ENCODE measurements at regions not wholly inside any gene's neighbourhood (a gene's known extent, or its start where the extent isn't known, plus 50 kb on each side); places are given as distances from the start of the nearest gene placed in this dataset.

DNA sequence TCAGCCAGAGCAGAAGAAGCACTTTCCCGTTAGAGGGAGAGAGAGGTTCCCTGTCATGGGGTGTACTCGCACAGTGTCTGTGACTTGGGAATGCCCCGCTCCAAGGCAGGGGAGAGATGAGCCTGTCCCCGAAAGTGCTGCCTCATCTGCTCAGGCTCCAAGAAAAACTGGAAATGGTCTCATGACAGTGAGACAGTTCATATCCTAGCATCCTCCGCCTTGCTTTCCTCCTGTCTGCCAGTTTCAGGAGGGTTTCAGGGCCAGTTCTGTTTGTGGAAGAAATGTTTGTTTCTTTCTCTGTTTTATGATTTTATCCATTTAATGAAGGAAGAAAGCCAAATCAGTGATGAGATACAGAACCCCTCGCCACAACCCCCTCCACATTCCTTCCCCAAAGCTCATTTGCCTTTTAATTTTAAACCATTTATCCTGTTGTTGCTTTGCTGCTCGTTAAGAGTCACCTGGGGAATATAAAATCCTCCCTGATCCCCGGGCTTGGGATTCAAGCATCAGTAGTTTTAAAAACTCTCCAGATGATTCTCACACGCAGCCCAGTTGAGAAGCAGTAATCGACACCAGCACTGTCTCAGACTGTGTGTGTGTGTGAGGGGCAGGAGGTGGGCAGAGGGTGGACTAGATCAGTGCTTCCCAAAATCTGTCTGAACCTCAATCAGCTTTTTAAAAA is 144.6 kb upstream of the UBL3 start:
- Histone ChIP-seq H3K36me3 (no peaks in the 10 kb centered on the region), H3K9me3 (no peaks in the 10 kb centered on the region), H3K27me3 (no peaks in the 10 kb centered on the region), H3K4me3 (no peak overlapping the region), H3K4me1 (no peaks in the 10 kb centered on the region), H3K27ac (no peak overlapping the region)
- TF ChIP-seq, protein P1, sequence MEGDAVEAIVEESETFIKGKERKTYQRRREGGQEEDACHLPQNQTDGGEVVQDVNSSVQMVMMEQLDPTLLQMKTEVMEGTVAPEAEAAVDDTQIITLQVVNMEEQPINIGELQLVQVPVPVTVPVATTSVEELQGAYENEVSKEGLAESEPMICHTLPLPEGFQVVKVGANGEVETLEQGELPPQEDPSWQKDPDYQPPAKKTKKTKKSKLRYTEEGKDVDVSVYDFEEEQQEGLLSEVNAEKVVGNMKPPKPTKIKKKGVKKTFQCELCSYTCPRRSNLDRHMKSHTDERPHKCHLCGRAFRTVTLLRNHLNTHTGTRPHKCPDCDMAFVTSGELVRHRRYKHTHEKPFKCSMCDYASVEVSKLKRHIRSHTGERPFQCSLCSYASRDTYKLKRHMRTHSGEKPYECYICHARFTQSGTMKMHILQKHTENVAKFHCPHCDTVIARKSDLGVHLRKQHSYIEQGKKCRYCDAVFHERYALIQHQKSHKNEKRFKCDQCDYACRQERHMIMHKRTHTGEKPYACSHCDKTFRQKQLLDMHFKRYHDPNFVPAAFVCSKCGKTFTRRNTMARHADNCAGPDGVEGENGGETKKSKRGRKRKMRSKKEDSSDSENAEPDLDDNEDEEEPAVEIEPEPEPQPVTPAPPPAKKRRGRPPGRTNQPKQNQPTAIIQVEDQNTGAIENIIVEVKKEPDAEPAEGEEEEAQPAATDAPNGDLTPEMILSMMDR (IDR thresholded peaks at IDR 0.05) = no peak
- intact Hi-C loops (cut with DNase I) = no loop called here
- DNase-seq (no peak), ATAC-seq (no peak)

DNA sequence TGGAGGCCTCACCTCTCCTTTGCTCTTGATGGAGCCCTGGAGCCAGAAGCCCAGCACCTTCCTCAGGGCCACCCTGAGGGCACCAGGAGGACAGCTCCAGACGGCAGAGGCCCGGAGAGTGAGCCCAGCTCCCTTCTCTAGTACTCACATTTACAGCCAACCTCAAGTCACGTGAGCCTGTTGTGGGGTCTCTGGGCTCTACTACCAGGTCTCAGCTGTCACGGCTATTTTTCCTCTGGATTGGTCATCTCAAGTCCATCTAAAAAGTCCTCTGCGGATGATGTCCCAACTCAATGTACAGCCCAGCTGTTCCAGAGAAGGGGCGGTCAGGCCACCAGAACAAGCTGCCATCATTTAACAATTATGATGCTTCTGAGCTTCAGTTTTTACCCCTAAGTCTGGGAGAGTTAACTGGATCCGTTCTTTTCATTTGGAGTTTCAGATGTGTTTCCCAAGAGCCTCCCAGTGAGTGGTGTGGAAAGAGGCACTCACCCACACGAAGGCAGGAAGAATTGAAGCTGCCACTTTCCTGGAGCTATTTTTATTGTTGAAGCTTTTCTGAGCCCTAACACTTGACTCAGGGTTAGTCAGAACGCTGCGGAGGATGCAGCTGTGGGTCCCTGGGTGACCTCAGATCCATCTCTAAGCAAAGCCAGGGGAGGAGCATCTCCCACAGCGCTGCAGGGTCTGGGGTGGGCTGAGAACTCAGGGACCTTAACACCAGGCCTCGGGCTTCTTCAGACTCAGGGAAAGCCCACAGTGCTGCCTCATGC is 143.5 kb upstream of the UBL3 start:
- no peak for DNase-seq
- no peaks in the 10 kb centered on the region for H3K36me3 ChIP-seq
- no peaks in the 10 kb centered on the region for H3K4me1 ChIP-seq
- H3K27ac ChIP-seq = no peak overlapping the region
- no peaks in the 10 kb centered on the region for H3K9me3 ChIP-seq
- ATAC-seq = no peak
- H3K27me3 ChIP-seq = no peaks in the 10 kb centered on the region
- TF ChIP-seq, protein P1 (IDR thresholded peaks at IDR 0.05) = no peak
- intact Hi-C loops (cut with DNase I) = no loop called here
- H3K4me3 ChIP-seq = no peak overlapping the region

DNA sequence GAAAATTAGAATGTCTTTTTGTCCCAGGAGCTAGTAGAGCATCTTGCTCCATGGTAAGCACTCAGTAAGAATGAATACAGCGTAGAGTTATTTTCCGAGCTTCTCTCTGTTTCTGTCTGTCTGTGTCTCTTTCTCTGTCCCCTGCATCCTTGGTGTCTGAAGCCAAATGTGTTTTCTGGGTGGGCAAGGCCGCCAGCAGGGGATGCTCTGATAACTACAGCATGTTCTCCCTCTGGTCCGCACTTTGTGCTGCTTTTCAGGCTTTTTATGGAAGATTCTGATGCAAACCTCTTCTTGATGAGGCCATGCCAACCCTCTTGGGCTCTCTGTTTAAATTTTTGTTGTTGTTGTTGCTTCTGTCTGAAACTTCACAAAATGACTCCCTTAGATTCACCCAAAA is 142.8 kb upstream of the UBL3 start:
- no peak for ATAC-seq
- intact Hi-C loops (cut with DNase I) = no loop called here
- no peaks in the 10 kb centered on the region for H3K27me3 ChIP-seq
- DNase-seq = no peak
- H3K36me3 ChIP-seq = no peaks in the 10 kb centered on the region
- TF ChIP-seq, protein P1 (IDR thresholded peaks at IDR 0.05) = no peak
- H3K4me1 ChIP-seq = no peaks in the 10 kb centered on the region
- no peak overlapping the region for H3K4me3 ChIP-seq
- no peaks in the 10 kb centered on the region for H3K9me3 ChIP-seq
- H3K27ac ChIP-seq = no peak overlapping the region

DNA sequence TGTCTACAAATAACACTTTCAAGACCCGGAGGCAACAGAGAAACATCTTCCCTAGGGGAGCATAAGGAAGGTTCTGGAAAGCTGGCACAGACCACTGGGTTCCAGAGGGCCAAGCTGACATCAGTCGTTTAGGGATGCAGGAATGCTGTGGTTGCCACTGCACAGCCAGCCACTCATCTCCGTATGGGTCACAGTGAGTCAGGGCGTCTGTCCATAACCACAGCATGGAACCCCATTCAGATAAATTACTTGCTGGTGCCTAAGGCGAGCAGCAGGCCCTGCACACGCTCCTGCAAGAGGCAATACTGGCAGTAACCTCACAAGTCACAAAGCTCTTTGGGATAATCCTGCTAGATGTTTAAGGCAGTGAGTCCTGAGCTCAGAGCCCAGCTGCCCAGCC is 140.9 kb upstream of the UBL3 start:
- intact Hi-C loops (cut with DNase I) = no loop called here
- TF ChIP-seq, protein P1 (IDR thresholded peaks at IDR 0.05) = no peak
- Histone ChIP-seq H3K4me1 (no peaks in the 10 kb centered on the region), H3K36me3 (no peaks in the 10 kb centered on the region), H3K27ac (no peak overlapping the region), H3K27me3 (no peaks in the 10 kb centered on the region), H3K9me3 (no peaks in the 10 kb centered on the region), H3K4me3 (no peak overlapping the region)
- ATAC-seq (no peak), DNase-seq (no peak)

DNA sequence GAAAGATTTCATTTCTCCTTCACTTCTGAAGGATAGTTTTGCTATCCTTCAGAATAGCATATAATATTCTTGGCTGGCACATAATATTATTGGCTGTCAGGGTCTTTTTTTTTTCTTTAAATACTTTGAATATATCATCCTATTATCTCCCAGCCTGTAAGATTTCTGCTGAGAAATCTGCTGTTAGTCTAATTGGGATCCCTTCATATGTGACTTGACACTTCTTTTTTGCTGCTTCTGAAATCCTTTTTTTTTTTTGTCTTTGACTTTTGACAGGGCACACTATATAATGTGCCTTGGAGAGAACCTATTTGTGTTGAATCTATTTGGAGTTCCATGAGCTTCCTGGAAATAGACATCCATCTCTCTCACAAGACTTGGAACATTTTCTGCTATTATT is 136.9 kb upstream of the UBL3 start:
- no peaks in the 10 kb centered on the region for H3K9me3 ChIP-seq

More for the DNA sequence above, 136.9 kb upstream of the UBL3 start:
- no peak for ATAC-seq
- H3K27me3 ChIP-seq = no peaks in the 10 kb centered on the region
- H3K4me1 ChIP-seq = no peaks in the 10 kb centered on the region
- H3K27ac ChIP-seq = no peak overlapping the region
- TF ChIP-seq, protein P1 (IDR thresholded peaks at IDR 0.05) = no peak
- H3K4me3 ChIP-seq = no peak overlapping the region
- no peak for DNase-seq
- H3K36me3 ChIP-seq = no peaks in the 10 kb centered on the region
- intact Hi-C loops (cut with DNase I) = no loop called here

Data from upper lobe of right lung (tissue), 1 donor.